HTR-8/SVneo (cell line): ENCODE measurements at regions not wholly inside any gene's neighbourhood (a gene's known extent, or its start where the extent isn't known, plus 50 kb on each side); places are given as distances from the start of the nearest gene placed in this dataset.

Source experiments
- DNase-seq: peaks from one replicate; pipeline ENCODE4 v3.0.0; 2011; ENCODE audit warnings: low spot score, mixed read lengths; ENCODE audit not compliant: insufficient read length
- FAIRE-seq: peaks from 2 replicates; lab custom pipeline; 2011; peaks lifted over from hg19 to GRCh38; lab: Jason Lieb, UNC

DNA sequence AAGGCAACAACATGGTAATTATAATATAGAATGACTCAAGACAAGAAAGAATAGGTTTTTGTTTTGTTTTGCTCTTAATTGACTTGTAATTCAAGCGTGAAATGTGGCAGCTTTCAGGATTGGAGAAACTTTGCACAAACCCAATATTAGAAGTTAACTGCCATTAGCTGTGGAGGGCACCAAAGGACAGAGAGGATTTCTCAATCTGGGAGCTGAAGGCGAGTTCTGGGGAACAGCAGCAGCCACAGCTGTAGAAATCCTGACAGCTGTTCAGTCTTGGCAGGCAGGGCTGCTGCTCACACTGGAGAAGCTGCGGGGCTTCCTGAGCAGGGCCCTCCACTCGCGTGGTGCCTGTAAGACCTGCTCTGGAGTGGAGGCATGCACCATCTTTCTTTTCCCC, 182.2 kb upstream of the IL12A start:
- no peak for FAIRE-seq
- DNase-seq = no peak

GRCh38 chr3:159807137-159808040, 181.2 kb upstream of the IL12A start:
- no peak for FAIRE-seq
- no peak for DNase-seq

DNA sequence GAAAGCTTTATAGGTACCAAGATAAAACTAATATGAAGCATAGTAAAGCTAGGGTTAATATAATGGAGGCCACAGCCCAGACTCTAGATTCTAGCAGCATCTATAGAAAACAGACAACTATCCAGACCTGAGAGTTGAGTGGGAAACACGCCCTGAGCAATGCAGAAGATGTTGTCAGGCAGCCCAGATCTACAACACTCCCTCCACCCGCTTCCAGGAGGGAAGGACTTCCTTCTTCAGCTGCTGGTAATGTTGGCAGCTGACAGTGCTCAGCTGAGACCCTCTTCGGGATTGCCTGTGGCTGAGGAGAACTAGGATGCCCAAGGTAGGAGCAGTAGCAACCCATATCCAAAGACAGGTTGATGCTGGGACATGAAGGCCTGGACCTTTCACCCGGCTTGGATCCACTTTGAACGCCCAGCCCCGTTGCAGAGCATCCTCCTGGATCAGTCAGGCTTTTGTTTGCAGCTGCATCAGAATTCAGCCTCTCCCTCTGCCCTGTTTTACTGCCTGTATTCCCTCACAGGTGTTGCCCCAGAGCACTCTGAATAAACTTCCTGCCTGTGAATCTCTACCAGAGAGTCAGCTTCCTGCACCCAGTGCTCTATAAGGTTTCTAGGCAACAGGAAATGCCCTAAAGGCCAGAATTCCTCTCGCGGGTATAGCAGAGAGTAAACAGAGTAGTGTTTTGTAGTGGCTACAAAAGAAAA, 174.7 kb upstream of the IL12A start:
- DNase-seq (peak; percentile 66), FAIRE-seq (peak; percentile 69)

DNA sequence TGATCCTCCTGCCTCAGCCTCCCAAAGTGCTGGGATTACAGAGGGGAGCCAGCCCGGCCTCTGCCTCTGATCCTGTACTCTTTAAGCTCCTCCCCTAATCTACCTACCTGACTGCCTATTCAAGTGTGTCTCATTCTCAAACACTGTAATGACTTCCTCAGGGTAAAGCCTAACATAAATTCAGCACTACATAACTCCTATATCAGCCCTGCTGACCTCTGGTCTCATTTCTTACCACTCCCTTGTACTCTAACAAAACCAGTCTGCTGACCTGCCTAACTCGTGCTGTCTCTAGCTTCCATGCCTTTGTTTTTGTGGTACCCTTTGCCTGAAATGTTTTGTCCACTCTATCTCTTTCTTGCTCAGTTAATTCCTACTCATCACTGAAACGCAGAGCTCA, 172.1 kb upstream of the IL12A start:
- FAIRE-seq (no peak), DNase-seq (no peak)

GRCh38 chr3:159817126-159817525, 171.5 kb upstream of the IL12A start:
- FAIRE-seq = no peak

GRCh38 chr3:159817571-159817970, 171.1 kb upstream of the IL12A start:
- no peak for FAIRE-seq
- no peak for DNase-seq

More at GRCh38 chr3:159817126-159817525, 171.5 kb upstream of the IL12A start:
- no peak for DNase-seq

- FAIRE-seq = no peak
These were observed 170.2 kb upstream of the IL12A start for GRCh38 chr3:159818399-159818798.

GRCh38 chr3:159818997-159819500, 169.6 kb upstream of the IL12A start:
- no peak for FAIRE-seq
- DNase-seq = no peak

More at GRCh38 chr3:159818399-159818798, 170.2 kb upstream of the IL12A start:
- DNase-seq = no peak

- DNase-seq (no peak), FAIRE-seq (no peak)
These were observed 169.0 kb upstream of the IL12A start for GRCh38 chr3:159819676-159820075.

DNA sequence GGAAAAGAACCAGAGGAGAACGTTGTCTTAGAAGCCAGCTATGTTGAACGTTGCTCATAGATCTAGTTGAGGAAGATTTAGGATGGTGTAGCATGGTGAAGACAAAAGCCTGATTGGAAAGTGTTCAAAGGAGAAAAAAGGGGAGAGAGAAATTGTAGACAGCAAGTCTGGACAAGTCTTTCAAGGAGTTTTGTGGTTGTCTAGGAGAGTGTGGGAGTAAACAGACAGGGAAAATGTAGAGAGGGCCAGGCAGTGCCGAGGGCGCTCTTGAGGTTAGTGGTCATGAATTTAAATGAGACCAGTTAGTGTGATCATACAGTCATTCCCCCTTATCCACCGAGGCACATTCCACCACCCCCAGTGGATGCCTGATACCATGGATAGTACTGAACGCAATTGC, 167.5 kb upstream of the IL12A start:
- DNase-seq = peak; percentile 49
- peak; percentile 89 for FAIRE-seq

- DNase-seq (no peak), FAIRE-seq (no peak)
These were observed 166.9 kb upstream of the IL12A start for GRCh38 chr3:159821736-159822135.

GRCh38 chr3:159823780-159824179, 164.9 kb upstream of the IL12A start:
- no peak for FAIRE-seq
- no peak for DNase-seq

DNA sequence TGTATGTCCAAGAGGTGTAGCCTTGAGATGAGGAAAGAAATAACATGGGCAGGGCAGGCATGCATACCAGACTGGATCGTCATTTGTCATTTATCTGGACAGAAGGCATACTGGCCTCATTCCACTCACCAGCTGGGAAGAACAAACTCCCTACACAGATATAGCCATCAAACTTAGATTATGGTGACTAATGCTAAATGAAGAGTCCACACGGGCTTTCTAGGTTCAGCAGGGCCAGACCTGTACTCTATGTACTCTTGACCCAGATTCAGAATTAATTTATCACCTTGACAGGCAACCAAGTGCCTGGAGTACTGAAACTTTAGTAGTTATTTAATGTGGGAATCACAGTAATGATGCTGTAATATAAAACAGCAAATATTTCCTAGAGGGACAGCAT, 164.3 kb upstream of the IL12A start:
- peak; percentile 81 for DNase-seq
- peak; percentile 90 for FAIRE-seq

DNA sequence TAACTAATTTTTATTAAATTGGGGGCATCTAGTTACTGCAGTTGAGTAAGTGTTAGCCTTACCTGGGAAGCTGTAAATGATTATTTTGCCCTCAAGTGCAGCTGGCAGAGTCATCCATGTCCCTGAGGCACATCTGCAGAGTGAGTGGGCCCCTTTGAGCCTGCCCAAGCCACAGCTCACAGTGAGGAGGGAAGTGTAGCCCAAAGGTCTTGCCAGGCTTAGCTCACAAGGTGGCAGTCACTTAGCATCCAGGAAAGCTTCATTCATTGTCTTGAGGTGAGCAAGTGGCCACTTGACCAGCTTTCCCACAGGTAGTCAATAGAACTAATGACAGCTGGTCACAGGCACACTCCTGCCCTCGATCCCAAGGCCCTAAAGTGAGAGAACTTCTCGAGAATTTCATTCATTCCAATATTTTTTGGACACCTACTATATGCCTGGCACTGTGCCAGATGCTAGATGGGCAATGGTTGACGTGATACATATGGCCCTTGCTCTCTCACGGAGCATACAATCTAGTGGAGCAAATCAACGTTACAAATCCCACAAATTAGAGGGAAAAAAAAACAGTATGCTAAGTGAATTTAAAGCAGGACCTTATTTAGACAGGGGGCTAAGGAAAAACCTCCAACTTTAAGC, 163.3 kb upstream of the IL12A start:
- FAIRE-seq = peak; percentile 4
- DNase-seq = no peak

DNA sequence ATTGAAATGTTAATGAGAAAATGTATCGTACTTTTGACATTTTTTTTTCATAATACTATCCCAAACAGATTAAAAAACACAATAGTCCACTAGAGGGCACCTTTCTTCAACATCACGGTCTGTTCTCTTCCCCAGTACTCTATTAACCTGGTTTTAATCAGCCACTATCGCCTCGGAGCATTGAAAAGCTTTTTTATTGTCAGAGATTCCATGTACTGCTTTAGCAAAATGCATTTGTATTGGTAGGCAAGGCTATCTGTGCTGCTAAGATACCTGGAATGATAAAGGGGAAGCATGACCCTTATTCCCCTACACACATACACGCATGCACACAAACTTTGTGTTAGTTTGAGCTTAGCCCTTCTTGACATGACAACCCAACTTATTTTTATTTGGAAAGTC, 160.1 kb upstream of the IL12A start:
- FAIRE-seq (peak; percentile 83), DNase-seq (no peak)

GRCh38 chr3:159829056-159829455, 159.6 kb upstream of the IL12A start:
- DNase-seq (no peak), FAIRE-seq (no peak)

- peak; percentile 74 for FAIRE-seq
- DNase-seq = peak; percentile 66
These were observed 159.0 kb upstream of the IL12A start for GRCh38 chr3:159829539-159830227.

DNA sequence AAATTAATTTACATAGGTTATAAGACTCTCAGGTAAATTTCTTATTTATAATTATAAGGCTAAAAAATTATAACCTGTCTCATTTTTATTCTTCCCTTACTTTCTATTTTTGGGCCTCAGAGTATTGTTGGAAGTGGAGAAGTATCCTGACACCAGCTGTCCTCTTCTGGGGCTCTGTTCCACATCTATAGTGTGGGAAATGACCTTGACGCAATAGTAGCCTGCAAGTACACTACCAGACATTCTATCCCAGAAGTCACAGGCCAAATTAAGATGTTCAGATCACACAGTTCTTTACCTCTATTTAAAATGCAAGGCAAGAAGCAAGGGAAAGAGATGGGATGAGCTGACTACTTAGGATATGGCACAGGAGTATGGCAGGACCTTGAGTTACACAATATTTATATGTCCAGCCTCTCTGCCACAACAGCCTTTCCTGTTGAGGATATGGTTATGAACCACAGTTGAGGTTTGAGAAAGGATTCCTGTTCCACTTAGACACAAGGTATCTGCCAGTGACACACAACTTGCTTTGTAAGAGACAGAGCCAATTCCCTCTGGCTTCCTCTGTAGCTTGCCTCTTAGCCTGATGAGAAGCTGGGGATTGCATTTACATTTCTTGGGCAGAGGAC, 158.0 kb upstream of the IL12A start:
- FAIRE-seq (peak; percentile 44), DNase-seq (no peak)

- FAIRE-seq (no peak), DNase-seq (no peak)
These were observed 157.2 kb upstream of the IL12A start for GRCh38 chr3:159831466-159831865.

DNA sequence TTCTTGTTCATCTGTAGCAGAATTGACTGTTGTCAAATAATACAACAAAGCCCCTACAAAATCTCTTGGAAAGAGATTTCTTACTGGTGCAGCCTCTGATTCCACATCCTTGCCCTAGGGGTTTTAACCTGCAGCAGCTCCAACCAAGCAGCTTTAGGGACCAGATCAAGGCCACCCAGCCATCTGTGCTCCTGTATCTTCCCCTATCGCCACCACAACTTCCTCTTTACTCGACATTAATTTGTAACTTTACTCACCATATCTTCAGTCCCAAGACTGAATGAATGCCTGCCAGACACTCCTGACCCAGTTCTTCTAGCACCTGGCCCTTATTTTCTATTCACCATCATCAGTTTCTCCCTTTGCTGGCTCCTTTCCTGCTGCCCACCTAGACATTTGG, 156.6 kb upstream of the IL12A start:
- DNase-seq (no peak), FAIRE-seq (no peak)
